Psoas muscle (tissue), 7 donors: ENCODE measurements at regions not wholly inside any gene's neighbourhood (a gene's known extent, or its start where the extent isn't known, plus 50 kb on each side); places are given as distances from the start of the nearest gene placed in this dataset.

Experiments
- ATAC-seq, 4 donors: fragments of 200-7000 bp; cut with Tn5 transposase; one replicate each; pipeline ENCODE4 v1.9.1; 2020; ENCODE audit warnings: moderate library complexity in 3 of 4, mild to moderate bottlenecking in 2 of 4
- DNase-seq, 2 donors: peaks; one replicate each; pipeline ENCODE4 v3.0.0-alpha.2; 2020
- H3K27ac ChIP-seq: fragments of 200-600 bp; one replicate; pipeline ENCODE4 v1.8.0; 2022
- H3K27me3 ChIP-seq, 3 donors: fragments of 200-600 bp in 1 of 3; one replicate each; pipeline versions ENCODE4 v1.6.1 to v1.8.0; 2013 to 2022; ENCODE audit warnings: low read length in 2 of 3, mild to moderate bottlenecking in 2 of 3, moderate library complexity in 1 of 3; ENCODE audit not compliant: insufficient read depth in 3 of 3
- H3K36me3 ChIP-seq, 2 donors: fragments of 200-600 bp in 1 of 2; one replicate each; pipeline versions ENCODE4 v1.6.1 to v1.8.0; 2013 to 2022; ENCODE audit warnings: low read depth in 1 of 2, mild to moderate bottlenecking in 1 of 2, moderate library complexity in 1 of 2; ENCODE audit not compliant: insufficient read depth in 1 of 2
- H3K4me1 ChIP-seq: fragments of 200-600 bp; one replicate; pipeline ENCODE4 v1.8.0; 2022
- H3K4me3 ChIP-seq: fragments of 200-600 bp; one replicate; pipeline ENCODE4 v1.8.0; 2022; ENCODE audit warnings: mild to moderate bottlenecking
- H3K9me3 ChIP-seq: fragments of 200-600 bp; one replicate; pipeline ENCODE4 v1.8.0; 2022
- CTCF ChIP-seq: fragments of 200-600 bp; IDR thresholded peaks from one replicate; pipeline ENCODE4 v1.8.0; 2022; ENCODE audit warnings: antibody characterized with exemption
- WGBS, 3 donors: extraction: QIAGEN DNeasy Blood & Tissue Kit; methylation state at CpG; one replicate each; pipeline versions ENCODE4 v1.1.6 to v1.1.7; 2013; 5-methylcytosine and 5-hydroxymethylcytosine counted together
- intact Hi-C, 2 donors: fragments of 100-400 bp; cut with DNase I; formaldehyde crosslinking; loops; one replicate each; pipeline versions ENCODE4 v1.11.0 to v1.14.2; 2022
- donor health status: healthy with polysubstance abuse.
- donor health status: DM: no; HTN: no; CAD: no; lungs with moderate emphysema.
- donor health status: Bipolar disorder and iron deficiency.
- donor health status: healthy.
- donor health status: DM: yes; HTN: yes; CAD: no.
- donor health status: DM: no; HTN: no; CAD: no.
- donor health status: DM: yes; HTN: yes; CAD: no.

- intact Hi-C loops, result no loop called here
These were observed 213.9 kb upstream of the ECI2 start for GRCh38 chr6:4349323-4349722.

DNA sequence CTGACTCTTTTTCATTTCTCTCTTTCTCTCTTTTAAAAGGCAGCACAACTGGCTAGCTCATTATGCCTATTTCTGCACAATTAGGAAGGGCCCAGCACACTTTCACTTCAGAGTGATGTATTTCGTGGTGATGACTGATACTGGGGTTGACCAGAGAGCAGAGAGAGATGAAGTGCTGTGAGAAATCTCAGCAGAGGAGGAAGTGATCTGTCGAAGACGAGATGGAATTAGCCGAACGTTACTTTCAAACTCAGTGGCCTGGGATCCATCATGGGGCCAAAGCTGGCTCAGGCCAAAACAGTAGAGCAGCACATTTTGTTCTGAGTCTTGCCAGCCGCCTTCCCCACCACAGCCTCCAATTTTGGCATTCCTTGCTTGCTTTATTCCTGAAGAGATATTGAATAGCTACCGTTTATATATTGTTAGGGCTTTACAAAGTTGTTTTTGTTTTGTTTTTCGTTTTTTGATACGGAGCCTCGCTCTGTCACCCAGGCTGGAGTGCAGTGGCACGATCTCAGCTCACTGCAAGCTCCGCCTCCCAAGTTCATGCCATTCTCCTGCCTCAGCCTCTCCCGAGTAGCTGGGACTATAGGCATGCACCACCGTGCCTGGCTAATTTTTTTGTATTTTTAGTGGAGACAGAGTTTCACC, 213.2 kb upstream of the ECI2 start:
- no peaks in the 10 kb centered on the region for H3K27me3 ChIP-seq
- ATAC-seq (no peak), DNase-seq (no peak)
- intact Hi-C loops, result no loop called here
- 74 to 83% (median 83%) methylated on average over 14 of the region's 14 CpGs for WGBS, 3 donors
- peaks cover 8% of the 10 kb centered on the region for H3K4me1 ChIP-seq
- H3K9me3 ChIP-seq, result no peaks in the 10 kb centered on the region
- TF ChIP-seq CTCF, result no peak
- no peaks in the 10 kb centered on the region for H3K36me3 ChIP-seq
- H3K27ac ChIP-seq, result no peak overlapping the region
- no peak overlapping the region for H3K4me3 ChIP-seq

More at GRCh38 chr6:4349323-4349722, 213.9 kb upstream of the ECI2 start:
- WGBS, 3 donors, result 89 to 92% (median 91%) methylated on average over 11 of the region's 11 CpGs
- DNase-seq, result no peak
- peaks cover 8% of the 10 kb centered on the region for H3K4me1 ChIP-seq
- no peak overlapping the region for H3K4me3 ChIP-seq
- no peak for TF ChIP-seq CTCF
- ATAC-seq, result no peak
- H3K9me3 ChIP-seq, result no peaks in the 10 kb centered on the region
- H3K36me3 ChIP-seq, result no peaks in the 10 kb centered on the region
- H3K27me3 ChIP-seq, result no peaks in the 10 kb centered on the region
- no peak overlapping the region for H3K27ac ChIP-seq

- H3K27ac ChIP-seq, result no peak overlapping the region
- ATAC-seq, result no peak
- WGBS, 3 donors, result 97 to 98% (median 97%) methylated on average over 9 of the region's 9 CpGs
- no peaks in the 10 kb centered on the region for H3K9me3 ChIP-seq
- no peak for DNase-seq
- H3K4me1 ChIP-seq, result peaks cover 8% of the 10 kb centered on the region
- TF ChIP-seq CTCF, result no peak
- no peaks in the 10 kb centered on the region for H3K27me3 ChIP-seq
- no peak overlapping the region for H3K4me3 ChIP-seq
- intact Hi-C loops, result no loop called here
- H3K36me3 ChIP-seq, result no peaks in the 10 kb centered on the region
These were observed 212.5 kb upstream of the ECI2 start for GRCh38 chr6:4347877-4348276.

- H3K27me3 ChIP-seq, result no peaks in the 10 kb centered on the region
- ATAC-seq (no peak), DNase-seq (no peak)
- WGBS, 3 donors, result 85 to 90% (median 88%) methylated on average over 6 of the region's 6 CpGs
- intact Hi-C loops, result no loop called here
- no peak overlapping the region for H3K27ac ChIP-seq
- H3K4me1 ChIP-seq, result peaks cover 8% of the 10 kb centered on the region
- no peak overlapping the region for H3K4me3 ChIP-seq
- no peaks in the 10 kb centered on the region for H3K9me3 ChIP-seq
- H3K36me3 ChIP-seq, result no peaks in the 10 kb centered on the region
- no peak for TF ChIP-seq CTCF
These were observed 211.4 kb upstream of the ECI2 start for GRCh38 chr6:4346659-4347333.
